Prostate gland (tissue), 2 donors: ENCODE measurements at regions not wholly inside any gene's neighbourhood (a gene's known extent, or its start where the extent isn't known, plus 50 kb on each side); places are given as distances from the start of the nearest gene placed in this dataset.

Experiments used
- DNase-seq: peaks from one replicate; pipeline ENCODE4 v3.0.0-alpha.2; 2019; ENCODE audit warnings: low spot score
- H3K27ac ChIP-seq, 2 donors: fragments of 200-600 bp; sonication (generic); 2 replicates each; pipeline ENCODE4 v1.5.1; 2017 to 2019
- H3K27me3 ChIP-seq: fragments of 200-600 bp; sonication (generic); replicated peaks from 2 replicates; pipeline ENCODE4 v1.5.1; 2019; ENCODE audit not compliant: insufficient read depth
- H3K36me3 ChIP-seq, 2 donors: fragments of 200-600 bp; sonication (generic); 1 replicate in 1 of 2; 2 replicates in 1 of 2; pipeline versions ENCODE4 v1.5.1 to v1.8.1; 2017 to 2019
- H3K4me1 ChIP-seq: fragments of 200-600 bp; sonication (generic); replicated peaks from 2 replicates; pipeline ENCODE4 v1.5.1; 2019
- H3K4me3 ChIP-seq, 2 donors: fragments of 200-600 bp; sonication (generic); 2 replicates each; pipeline ENCODE4 v1.5.1; 2017 to 2019
- H3K9me3 ChIP-seq: fragments of 200-600 bp; sonication (generic); 2 replicates; pipeline ENCODE4 v1.5.1; 2017
- POLR2A ChIP-seq: fragments of 450-650 bp; IDR thresholded peaks from one replicate; pipeline ENCODE4 v1.6.1; 2016; ENCODE audit warnings: antibody characterized with exemption, mild to moderate bottlenecking
- POLR2AphosphoS5 ChIP-seq: sonication (generic); formaldehyde crosslinking; IDR thresholded peaks from one replicate; pipeline ENCODE4 v1.6.1; 2017; ENCODE audit warnings: antibody characterized with exemption
- WGBS: methylation state at CpG from one replicate; pipeline ENCODE4 v1.1.5; 2018; 5-methylcytosine and 5-hydroxymethylcytosine counted together
- intact Hi-C: fragments of 100-400 bp; cut with DNase I; formaldehyde crosslinking; loops from one replicate; pipeline ENCODE4 v1.14.2; 2022
- TF ChIP-seq, protein P1 (sequence below), 4 experiments: fragments of 200-600 bp in 2 of 4; fragments of 450-650 bp in 2 of 4; sonication (generic) in 2 of 4; IDR thresholded peaks; 1 replicate in 3 of 4; 2 replicates in 1 of 4; pipeline ENCODE4 v1.5.1; 2016 to 2019; ENCODE audit warnings: antibody characterized with exemption in 4 of 4, mild to moderate bottlenecking in 2 of 4, moderate library complexity in 2 of 4

DNA sequence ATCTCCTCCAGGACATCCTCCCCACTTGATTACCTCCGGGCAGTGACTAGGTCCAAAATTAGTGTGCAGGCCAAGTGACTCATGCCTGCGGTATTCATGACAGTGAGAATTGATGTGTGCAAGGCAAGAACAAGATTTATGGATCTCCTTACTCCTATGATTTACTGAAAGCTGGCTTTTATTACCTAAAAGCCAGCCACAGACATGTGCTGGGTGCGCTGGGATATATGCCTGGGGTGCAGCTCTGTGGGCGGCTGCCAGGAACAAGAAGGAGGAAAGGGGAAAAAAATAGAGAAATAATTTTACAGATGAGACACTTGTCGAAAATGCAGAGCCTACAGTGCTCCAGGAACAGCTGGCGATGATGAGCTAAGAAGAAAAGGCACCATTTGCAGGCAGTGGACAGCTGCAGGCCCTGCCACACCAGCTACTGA is 359.3 kb downstream of the CMPK2 start:
- 42% methylated on average over 6 of the region's 6 CpGs for WGBS
- Histone ChIP-seq H3K27me3 (no peaks in the 10 kb centered on the region), H3K4me3 (no peak overlapping the region), H3K4me1 (no peaks in the 10 kb centered on the region), H3K9me3 (no peaks in the 10 kb centered on the region), H3K27ac (no peak overlapping the region), H3K36me3 (no peaks in the 10 kb centered on the region)
- TF ChIP-seq POLR2AphosphoS5, result no peak
- TF ChIP-seq, protein P1, sequence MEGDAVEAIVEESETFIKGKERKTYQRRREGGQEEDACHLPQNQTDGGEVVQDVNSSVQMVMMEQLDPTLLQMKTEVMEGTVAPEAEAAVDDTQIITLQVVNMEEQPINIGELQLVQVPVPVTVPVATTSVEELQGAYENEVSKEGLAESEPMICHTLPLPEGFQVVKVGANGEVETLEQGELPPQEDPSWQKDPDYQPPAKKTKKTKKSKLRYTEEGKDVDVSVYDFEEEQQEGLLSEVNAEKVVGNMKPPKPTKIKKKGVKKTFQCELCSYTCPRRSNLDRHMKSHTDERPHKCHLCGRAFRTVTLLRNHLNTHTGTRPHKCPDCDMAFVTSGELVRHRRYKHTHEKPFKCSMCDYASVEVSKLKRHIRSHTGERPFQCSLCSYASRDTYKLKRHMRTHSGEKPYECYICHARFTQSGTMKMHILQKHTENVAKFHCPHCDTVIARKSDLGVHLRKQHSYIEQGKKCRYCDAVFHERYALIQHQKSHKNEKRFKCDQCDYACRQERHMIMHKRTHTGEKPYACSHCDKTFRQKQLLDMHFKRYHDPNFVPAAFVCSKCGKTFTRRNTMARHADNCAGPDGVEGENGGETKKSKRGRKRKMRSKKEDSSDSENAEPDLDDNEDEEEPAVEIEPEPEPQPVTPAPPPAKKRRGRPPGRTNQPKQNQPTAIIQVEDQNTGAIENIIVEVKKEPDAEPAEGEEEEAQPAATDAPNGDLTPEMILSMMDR (IDR thresholded peaks at IDR 0.05), result no peak
- TF ChIP-seq POLR2A, result no peak
- DNase-seq, result no peak
- intact Hi-C loops, result no loop called here

DNA sequence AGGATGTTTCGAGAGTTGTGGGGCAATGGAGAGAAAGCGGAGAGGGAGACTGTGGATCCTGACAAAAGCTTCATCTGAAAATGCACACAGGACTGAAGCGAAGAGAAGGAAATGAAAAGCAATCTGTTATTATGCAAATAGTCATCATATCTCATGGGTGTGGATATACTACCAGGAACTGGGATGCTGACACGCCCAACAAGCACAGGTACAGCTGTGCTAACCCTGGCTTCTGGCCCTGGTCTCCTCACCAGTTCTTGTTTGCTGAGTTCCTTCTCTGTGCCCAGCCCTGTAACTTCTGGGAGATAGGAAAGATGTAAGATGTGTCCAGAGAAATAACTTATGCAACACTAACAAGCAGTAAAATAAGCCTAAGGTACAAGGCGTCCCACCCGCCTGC is 358.8 kb downstream of the CMPK2 start:
- Histone ChIP-seq H3K27ac (no peak overlapping the region), H3K4me1 (no peaks in the 10 kb centered on the region), H3K9me3 (no peaks in the 10 kb centered on the region), H3K36me3 (no peaks in the 10 kb centered on the region), H3K27me3 (no peaks in the 10 kb centered on the region), H3K4me3 (no peak overlapping the region)
- intact Hi-C loops, result no loop called here
- no peak for DNase-seq
- WGBS, result 83% methylated on average over 6 of the region's 6 CpGs
- TF ChIP-seq, protein P1 (IDR thresholded peaks at IDR 0.05), result no peak
- TF ChIP-seq POLR2AphosphoS5, result no peak
- no peak for TF ChIP-seq POLR2A

DNA sequence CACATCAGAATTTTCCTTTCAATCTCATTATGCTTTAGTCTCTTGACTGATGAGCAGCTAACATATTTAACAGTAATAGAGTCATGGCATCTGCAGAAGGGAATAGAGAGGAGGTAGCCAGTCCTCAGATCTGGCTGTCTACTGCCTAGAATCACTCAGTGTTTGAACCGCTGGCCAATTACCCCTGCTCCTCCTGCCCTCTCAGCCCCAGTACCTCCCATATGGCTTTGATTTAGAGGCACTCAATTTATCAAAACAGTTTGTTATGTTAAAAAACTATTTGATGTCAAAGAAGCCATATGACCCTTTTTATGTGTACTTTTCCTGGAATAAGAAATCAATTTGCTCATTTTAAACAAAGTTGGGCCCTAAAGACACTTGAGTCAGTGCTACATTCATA is 355.2 kb downstream of the CMPK2 start:
- H3K27me3 ChIP-seq, result no peaks in the 10 kb centered on the region
- H3K27ac ChIP-seq, result no peak overlapping the region
- no peak for DNase-seq
- H3K4me1 ChIP-seq, result no peaks in the 10 kb centered on the region
- intact Hi-C loops, result no loop called here
- TF ChIP-seq POLR2AphosphoS5 (no peak), POLR2A (no peak)
- TF ChIP-seq, protein P1 (IDR thresholded peaks at IDR 0.05), result no peak
- no peaks in the 10 kb centered on the region for H3K36me3 ChIP-seq
- 93% methylated on average over 1 of the region's 1 CpG for WGBS
- H3K9me3 ChIP-seq, result no peaks in the 10 kb centered on the region
- no peak overlapping the region for H3K4me3 ChIP-seq

DNA sequence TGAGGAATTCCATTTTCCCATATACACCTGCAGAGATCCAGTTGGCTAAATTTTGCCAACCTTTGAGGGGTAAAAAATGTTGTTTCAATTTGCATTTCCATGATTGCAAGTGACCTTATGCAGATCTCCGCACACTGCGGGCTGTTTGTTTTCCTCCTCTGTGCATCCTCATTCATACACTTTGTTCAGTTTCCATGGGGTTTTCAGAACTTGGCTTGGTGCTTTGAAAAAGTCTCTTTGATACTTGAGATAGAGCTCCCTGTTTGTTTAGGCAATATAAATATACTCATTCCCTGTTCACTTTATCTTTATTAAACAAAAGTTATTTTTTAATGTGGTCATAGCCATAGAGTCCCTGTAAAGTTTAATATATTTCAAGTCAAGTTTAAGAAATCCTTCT is 353.1 kb downstream of the CMPK2 start:
- TF ChIP-seq POLR2A (no peak), POLR2AphosphoS5 (no peak)
- TF ChIP-seq, protein P1 (IDR thresholded peaks at IDR 0.05), result no peak
- Histone ChIP-seq H3K27me3 (no peaks in the 10 kb centered on the region), H3K4me3 (no peak overlapping the region), H3K4me1 (no peaks in the 10 kb centered on the region), H3K9me3 (no peaks in the 10 kb centered on the region), H3K27ac (no peak overlapping the region), H3K36me3 (no peaks in the 10 kb centered on the region)
- intact Hi-C loops, result no loop called here
- DNase-seq, result no peak
- WGBS, result 46% methylated on average over 2 of the region's 2 CpGs

DNA sequence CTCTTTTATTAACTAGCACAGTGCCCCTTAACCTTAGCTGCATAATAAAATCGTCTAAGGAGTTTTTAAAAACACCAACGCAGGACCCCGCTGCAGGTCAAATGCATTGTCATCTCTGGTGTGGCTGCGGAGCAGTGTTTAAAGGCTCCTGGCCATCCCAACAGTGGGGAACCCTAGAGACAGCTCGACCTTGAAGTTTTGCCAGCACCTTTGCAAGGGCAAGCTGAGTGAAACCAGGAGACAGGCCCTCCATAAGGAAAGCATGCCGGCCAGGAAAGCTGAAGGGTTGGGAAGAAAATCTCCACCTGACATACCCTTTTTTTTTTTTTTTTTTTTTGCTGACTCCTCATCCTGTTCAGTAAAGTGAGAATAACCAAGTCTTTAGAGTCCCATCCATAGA is 349.0 kb downstream of the CMPK2 start:
- intact Hi-C loops, result no loop called here
- H3K4me1 ChIP-seq, result no peaks in the 10 kb centered on the region
- WGBS, result 70% methylated on average over 6 of the region's 6 CpGs
- H3K27ac ChIP-seq, result no peak overlapping the region
- no peaks in the 10 kb centered on the region for H3K36me3 ChIP-seq
- H3K27me3 ChIP-seq, result no peaks in the 10 kb centered on the region
- no peak overlapping the region for H3K4me3 ChIP-seq
- TF ChIP-seq POLR2A (no peak), POLR2AphosphoS5 (no peak)
- TF ChIP-seq, protein P1 (IDR thresholded peaks at IDR 0.05), result no peak
- H3K9me3 ChIP-seq, result no peaks in the 10 kb centered on the region
- DNase-seq, result no peak
